H1 (cell line): ENCODE measurements at regions not wholly inside any gene's neighbourhood (a gene's known extent, or its start where the extent isn't known, plus 50 kb on each side); places are given as distances from the start of the nearest gene placed in this dataset.

Experiments
- CTCF ChIA-PET: fragments of 300-600 bp; sonication (Branson Sonifier 250); formaldehyde crosslinking; loops from one replicate; lab custom pipeline; 2021; ENCODE audit not compliant: partially characterized antibody; lab: Charles Lee
- POLR2A ChIA-PET: fragments of 300-600 bp; sonication (Branson Sonifier 250); formaldehyde crosslinking; loops from one replicate; lab custom pipeline; 2021; ENCODE audit warnings: inconsistent platforms; ENCODE audit not compliant: partially characterized antibody; lab: Charles Lee
- DNase-seq, 2 experiments: peaks; one replicate each; pipeline versions ENCODE4 v3.0.0 to v3.0.0-alpha.2; 2010 to 2022; ENCODE audit warnings: low spot score in 2 of 2, low read depth in 1 of 2, mixed read lengths in 1 of 2
- FAIRE-seq: peaks from 2 replicates; lab custom pipeline; 2011; peaks lifted over from hg19 to GRCh38; lab: Jason Lieb, UNC
- H2AFZ ChIP-seq: 2 replicates; pipeline ENCODE4 v1.8.1; 2012; ENCODE audit warnings: low read length, inconsistent platforms
- H2AK5ac ChIP-seq: 2 replicates; pipeline ENCODE4 v1.6.1; 2013; ENCODE audit warnings: low read depth, low read length
- H2BK120ac ChIP-seq: replicated peaks from 2 replicates; pipeline ENCODE3; 2013; ENCODE audit warnings: low read depth, low read length, inconsistent platforms
- H2BK12ac ChIP-seq: 2 replicates; pipeline ENCODE4 v1.6.1; 2013; ENCODE audit warnings: low read depth, low read length
- H2BK15ac ChIP-seq: 2 replicates; pipeline ENCODE4 v1.6.1; 2013; ENCODE audit warnings: low read length
- H2BK20ac ChIP-seq: 2 replicates; pipeline ENCODE4 v1.6.1; 2013; ENCODE audit warnings: low read length
- H2BK5ac ChIP-seq: 2 replicates; pipeline ENCODE4 v1.6.1; 2013; ENCODE audit warnings: low read depth, low read length
- H3K14ac ChIP-seq: 2 replicates; pipeline ENCODE4 v1.6.1; 2013; ENCODE audit warnings: inconsistent platforms; ENCODE audit not compliant: insufficient read length
- H3K18ac ChIP-seq: 2 replicates; pipeline ENCODE4 v1.6.1; 2013; ENCODE audit warnings: low read length; ENCODE audit errors: extremely low read depth
- H3K23ac ChIP-seq: 2 replicates; pipeline ENCODE4 v1.6.1; 2013; ENCODE audit warnings: inconsistent platforms; ENCODE audit not compliant: insufficient read length
- H3K23me2 ChIP-seq: 2 replicates; pipeline ENCODE4 v1.6.1; 2013; ENCODE audit warnings: low read depth, low read length
- H3K27ac ChIP-seq: 2 replicates; pipeline ENCODE4 v1.6.1; 2011; ENCODE audit warnings: low read depth, low read length, inconsistent platforms
- H3K27me3 ChIP-seq, 4 experiments: replicated peaks in 1 of 4; 1 replicate in 1 of 4; 2 replicates in 3 of 4; pipeline versions ENCODE4 v1.6.1 to v1.8.1; 2011 to 2013; ENCODE audit warnings: low read length in 3 of 4, mild to moderate bottlenecking in 3 of 4, inconsistent platforms in 2 of 4, mixed read lengths in 2 of 4, moderate library complexity in 1 of 4; ENCODE audit not compliant: control insufficient read depth in 3 of 4, insufficient read depth in 3 of 4; ENCODE audit errors: extremely low read depth in 1 of 4
- H3K36me3 ChIP-seq, 4 experiments: 2 replicates each; pipeline versions ENCODE4 v1.6.1 to v1.8.1; 2011 to 2013; ENCODE audit warnings: mild to moderate bottlenecking in 4 of 4, low read length in 3 of 4, moderate library complexity in 2 of 4, control low read depth in 1 of 4, inconsistent platforms in 1 of 4; ENCODE audit not compliant: insufficient read depth in 4 of 4, control insufficient read depth in 2 of 4
- H3K4ac ChIP-seq: replicated peaks from 2 replicates; pipeline ENCODE3; 2013; ENCODE audit warnings: low read length, low read depth, mixed read lengths, inconsistent platforms; ENCODE audit not compliant: insufficient read length
- H3K4me1 ChIP-seq, 4 experiments: replicated peaks in 1 of 4; 1 replicate in 1 of 4; 2 replicates in 3 of 4; pipeline versions ENCODE4 v1.6.1 to v1.8.1; 2011 to 2013; ENCODE audit warnings: low read length in 3 of 4, inconsistent platforms in 2 of 4, mixed read lengths in 1 of 4; ENCODE audit not compliant: insufficient read depth in 4 of 4, control insufficient read depth in 3 of 4
- H3K4me2 ChIP-seq, 2 experiments: 2 replicates each; pipeline versions ENCODE4 v1.6.1 to v1.8.1; 2011 to 2013; ENCODE audit warnings: low read depth in 2 of 2, low read length in 2 of 2, control low read depth in 1 of 2, inconsistent platforms in 1 of 2, mild to moderate bottlenecking in 1 of 2; ENCODE audit not compliant: insufficient read depth in 1 of 2
- H3K4me3 ChIP-seq, 4 experiments: fragments of 200-600, 300-600 bp in 1 of 4; sonication (generic), shearing (Covaris generic), sonication (Bioruptor Twin) in 1 of 4; 2 replicates each; pipeline versions ENCODE4 v1.5.1 to v1.8.1; 2011 to 2016; ENCODE audit warnings: low read length in 4 of 4, low read depth in 3 of 4, control low read depth in 2 of 4, inconsistent platforms in 2 of 4, mild to moderate bottlenecking in 2 of 4, mixed read lengths in 1 of 4, moderate library complexity in 1 of 4; ENCODE audit not compliant: insufficient read depth in 2 of 4; ENCODE audit errors: extremely low read depth in 1 of 4
- H3K56ac ChIP-seq: replicated peaks from 2 replicates; pipeline ENCODE3; 2013; ENCODE audit warnings: low read depth, mild to moderate bottlenecking, mixed read lengths, low read length, inconsistent platforms; ENCODE audit not compliant: insufficient read length
- H3K79me1 ChIP-seq: 2 replicates; pipeline ENCODE4 v1.6.1; 2013; ENCODE audit warnings: low read depth, low read length, control low read depth
- H3K79me2 ChIP-seq, 2 experiments: 2 replicates each; pipeline versions ENCODE4 v1.6.1 to v1.8.1; 2012 to 2013; ENCODE audit warnings: low read length in 2 of 2, mild to moderate bottlenecking in 2 of 2, inconsistent platforms in 1 of 2; ENCODE audit not compliant: insufficient read depth in 2 of 2, control insufficient read depth in 1 of 2
- H3K9ac ChIP-seq, 4 experiments: replicated peaks in 1 of 4; 1 replicate in 1 of 4; 2 replicates in 3 of 4; pipeline versions ENCODE4 v1.6.1 to v1.8.1; 2011 to 2013; ENCODE audit warnings: low read depth in 3 of 4, low read length in 3 of 4, control low read depth in 2 of 4, mild to moderate bottlenecking in 2 of 4, moderate library complexity in 2 of 4, inconsistent platforms in 1 of 4; ENCODE audit errors: extremely low read depth in 1 of 4
- H3K9me3 ChIP-seq, 2 experiments: 2 replicates each; pipeline versions ENCODE4 v1.6.1 to v1.8.1; 2012 to 2013; ENCODE audit warnings: mild to moderate bottlenecking in 2 of 2, moderate library complexity in 2 of 2, control low read depth in 1 of 2, inconsistent platforms in 1 of 2, low read depth in 1 of 2, low read length in 1 of 2, mixed read lengths in 1 of 2; ENCODE audit not compliant: insufficient read depth in 2 of 2
- H4K20me1 ChIP-seq, 2 experiments: replicated peaks in 1 of 2; 2 replicates each; pipeline versions ENCODE3 to v1.8.1; 2011 to 2013; ENCODE audit warnings: inconsistent platforms in 2 of 2, low read length in 2 of 2, mild to moderate bottlenecking in 1 of 2; ENCODE audit not compliant: insufficient read depth in 2 of 2, control insufficient read depth in 1 of 2
- H4K5ac ChIP-seq: 2 replicates; pipeline ENCODE4 v1.6.1; 2013; ENCODE audit warnings: low read length, low read depth, mixed read lengths, inconsistent platforms; ENCODE audit not compliant: insufficient read length
- H4K8ac ChIP-seq: 2 replicates; pipeline ENCODE4 v1.8.0; 2013; ENCODE audit warnings: mild to moderate bottlenecking, moderate library complexity, low read length, inconsistent platforms; ENCODE audit not compliant: insufficient read depth; ENCODE audit errors: extremely low read depth
- H4K91ac ChIP-seq: replicated peaks from 2 replicates; pipeline ENCODE3; 2013; ENCODE audit warnings: low read length, mixed read lengths, inconsistent platforms; ENCODE audit not compliant: insufficient read length
- CREB1 ChIP-seq: IDR thresholded peaks from 2 replicates; pipeline ENCODE4 v1.6.1; 2012; ENCODE audit warnings: inconsistent platforms
- EZH2 ChIP-seq: fragments of 200-600 bp; sonication (generic); IDR thresholded peaks from 2 replicates; pipeline ENCODE4 v1.7.1; 2012; ENCODE audit warnings: low read depth, mild to moderate bottlenecking, moderate library complexity, low read length, inconsistent platforms; ENCODE audit not compliant: severe bottlenecking
- JUN ChIP-seq: IDR thresholded peaks from 2 replicates; pipeline ENCODE4 v1.6.1; 2011; ENCODE audit warnings: low read depth, mild to moderate bottlenecking, improper control_type of control experiment, low read length
- POLR2A ChIP-seq, 2 experiments: IDR thresholded peaks; 1 replicate in 1 of 2; 2 replicates in 1 of 2; pipeline ENCODE4 v1.6.1; 2011; ENCODE audit warnings: low read depth in 2 of 2, low read length in 2 of 2, mild to moderate bottlenecking in 2 of 2; ENCODE audit errors: control extremely low read depth in 1 of 2
- RAD21 ChIP-seq, 2 experiments: IDR thresholded peaks in 1 of 2; conservative IDR thresholded peaks in 1 of 2; 2 replicates each; pipeline ENCODE4 v1.6.1; 2011; ENCODE audit warnings: low read depth in 2 of 2, low read length in 2 of 2, improper control_type of control experiment in 1 of 2, inconsistent platforms in 1 of 2, mild to moderate bottlenecking in 1 of 2, moderate library complexity in 1 of 2
- SAP30 ChIP-seq: fragments of 300-600 bp; sonication (generic); IDR thresholded peaks from 2 replicates; pipeline ENCODE4 v1.7.1; 2012; ENCODE audit warnings: low read length, moderate library complexity, mild to moderate bottlenecking, inconsistent platforms; ENCODE audit not compliant: insufficient read depth, insufficient replicate concordance
- SIX5 ChIP-seq: IDR thresholded peaks from 2 replicates; pipeline ENCODE4 v1.6.1; 2011; ENCODE audit warnings: mild to moderate bottlenecking, low read depth, low read length
- TEAD4 ChIP-seq: IDR thresholded peaks from 2 replicates; pipeline ENCODE4 v1.6.1; 2012; ENCODE audit warnings: low read depth, low read length, inconsistent platforms, mixed read lengths
- WGBS, 2 experiments: shearing (Covaris generic) in 1 of 2; methylation state at CpG; one replicate each; pipeline versions ENCODE4 v1.1.6 to v1.1.7; 2013 to 2015; ENCODE audit warnings: low lambda C conversion rate in 2 of 2, mixed read lengths in 2 of 2, inconsistent platforms in 1 of 2, low coverage in 1 of 2, missing lambda C conversion rate in 1 of 2; ENCODE audit not compliant: insufficient replicate concordance in 2 of 2, insufficient coverage in 1 of 2, insufficient read length in 1 of 2; ENCODE audit errors: extremely low coverage in 1 of 2, missing lambda C conversion rate in 1 of 2; 5-methylcytosine and 5-hydroxymethylcytosine counted together
- TF ChIP-seq, protein P1 (sequence below), 3 experiments: IDR thresholded peaks; 1 replicate in 2 of 3; 2 replicates in 1 of 3; pipeline versions ENCODE4 v1.5.1 to v1.6.1; 2011; ENCODE audit warnings: low read length in 3 of 3, mild to moderate bottlenecking in 3 of 3, inconsistent platforms in 2 of 3, low read depth in 1 of 3, moderate library complexity in 1 of 3; ENCODE audit not compliant: insufficient read depth in 1 of 3; ENCODE audit errors: control extremely low read depth in 1 of 3
- TF ChIP-seq, protein P2 (sequence below): IDR thresholded peaks from 2 replicates; pipeline ENCODE4 v1.6.1; 2011; ENCODE audit warnings: low read length, improper control_type of control experiment

DNA sequence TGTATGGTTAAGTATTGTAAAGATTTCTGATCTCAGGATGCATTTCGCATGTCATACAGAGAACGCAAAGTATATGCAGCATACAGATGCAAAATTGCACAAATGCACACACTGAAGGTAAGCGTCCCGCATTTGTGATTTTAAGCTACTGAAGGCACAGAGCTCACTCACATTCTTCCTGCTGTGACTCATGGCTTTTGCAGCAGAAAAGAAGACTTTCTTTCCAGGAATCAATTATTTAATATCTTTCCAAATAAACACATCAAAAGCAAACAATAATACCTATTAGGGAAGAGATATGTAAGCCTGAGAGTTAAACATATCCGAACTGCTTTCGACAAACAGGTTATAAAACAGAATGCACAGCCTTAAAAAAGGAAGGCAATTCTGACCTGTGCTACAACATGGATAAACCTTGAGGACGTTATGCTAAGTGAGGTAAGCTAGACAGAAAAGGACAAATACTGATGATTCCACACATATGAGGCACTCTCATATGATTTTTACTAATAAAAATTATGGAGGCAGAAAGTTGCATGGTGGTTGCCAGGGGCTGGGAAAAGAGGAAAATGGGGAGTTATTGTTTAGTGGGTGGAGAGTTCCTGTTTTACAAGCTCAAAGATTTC is 109.0 kb downstream of the TFAP2A start:
- H4K91ac ChIP-seq: no peak overlapping the region
- CTCF ChIA-PET: interaction anchor here (1.5 kb wide), 1 partner anchor 57 kb away, joined by 4 read pairs; no protein-coding TSS in a partner anchor
- TF ChIP-seq RAD21 (IDR thresholded peaks at IDR 0.05 in 1 of 2, conservative IDR thresholded peaks at IDR 0.05 in 1 of 2; ENCODE audit: low read depth in 2 of 2, low read length in 2 of 2) (no peak), JUN (no peak), SIX5 (no peak), CREB1 (no peak), EZH2 (no peak), SAP30 (no peak), POLR2A (IDR thresholded peaks at IDR 0.05; ENCODE audit: control extremely low read depth in 1 of 2, low read depth in 2 of 2, low read length in 2 of 2) (no peak), TEAD4 (no peak)
- TF ChIP-seq, protein P1, sequence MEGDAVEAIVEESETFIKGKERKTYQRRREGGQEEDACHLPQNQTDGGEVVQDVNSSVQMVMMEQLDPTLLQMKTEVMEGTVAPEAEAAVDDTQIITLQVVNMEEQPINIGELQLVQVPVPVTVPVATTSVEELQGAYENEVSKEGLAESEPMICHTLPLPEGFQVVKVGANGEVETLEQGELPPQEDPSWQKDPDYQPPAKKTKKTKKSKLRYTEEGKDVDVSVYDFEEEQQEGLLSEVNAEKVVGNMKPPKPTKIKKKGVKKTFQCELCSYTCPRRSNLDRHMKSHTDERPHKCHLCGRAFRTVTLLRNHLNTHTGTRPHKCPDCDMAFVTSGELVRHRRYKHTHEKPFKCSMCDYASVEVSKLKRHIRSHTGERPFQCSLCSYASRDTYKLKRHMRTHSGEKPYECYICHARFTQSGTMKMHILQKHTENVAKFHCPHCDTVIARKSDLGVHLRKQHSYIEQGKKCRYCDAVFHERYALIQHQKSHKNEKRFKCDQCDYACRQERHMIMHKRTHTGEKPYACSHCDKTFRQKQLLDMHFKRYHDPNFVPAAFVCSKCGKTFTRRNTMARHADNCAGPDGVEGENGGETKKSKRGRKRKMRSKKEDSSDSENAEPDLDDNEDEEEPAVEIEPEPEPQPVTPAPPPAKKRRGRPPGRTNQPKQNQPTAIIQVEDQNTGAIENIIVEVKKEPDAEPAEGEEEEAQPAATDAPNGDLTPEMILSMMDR (IDR thresholded peaks at IDR 0.05; ENCODE audit: control extremely low read depth in 1 of 3, insufficient read depth in 1 of 3, low read depth in 1 of 3, low read length in 3 of 3): no peak
- TF ChIP-seq, protein P2, sequence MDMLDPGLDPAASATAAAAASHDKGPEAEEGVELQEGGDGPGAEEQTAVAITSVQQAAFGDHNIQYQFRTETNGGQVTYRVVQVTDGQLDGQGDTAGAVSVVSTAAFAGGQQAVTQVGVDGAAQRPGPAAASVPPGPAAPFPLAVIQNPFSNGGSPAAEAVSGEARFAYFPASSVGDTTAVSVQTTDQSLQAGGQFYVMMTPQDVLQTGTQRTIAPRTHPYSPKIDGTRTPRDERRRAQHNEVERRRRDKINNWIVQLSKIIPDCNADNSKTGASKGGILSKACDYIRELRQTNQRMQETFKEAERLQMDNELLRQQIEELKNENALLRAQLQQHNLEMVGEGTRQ: no peak

More for the DNA sequence above, 109.0 kb downstream of the TFAP2A start:
- Histone ChIP-seq H3K14ac (no peak overlapping the region), H3K56ac (no peak overlapping the region), H4K5ac (no peak overlapping the region), H2BK15ac (no peak overlapping the region), H3K23me2 (no peaks in the 10 kb centered on the region), H3K79me2 (no peaks in the 10 kb centered on the region), H3K23ac (no peak overlapping the region), H4K20me1 (no peaks in the 10 kb centered on the region), H4K8ac (no peak overlapping the region), H3K4me1 (peaks cover 3 to 17% (median 10%) of the 10 kb centered on the region in 4 experiments; a peak in 6 of 7 replicates), H2BK12ac (no peak overlapping the region), H3K9ac (no peak overlapping the region), H2BK120ac (no peak overlapping the region), H2BK5ac (no peak overlapping the region), H3K79me1 (no peaks in the 10 kb centered on the region), H3K4me2 (no peak overlapping the region), H3K4ac (no peak overlapping the region), H2AFZ (no peak overlapping the region), H3K9me3 (no peaks in the 10 kb centered on the region; a peak in 1 of 4 replicates), H2BK20ac (no peak overlapping the region), H3K18ac (no peak overlapping the region), H3K27ac (no peak overlapping the region), H3K27me3 (no peaks in the 10 kb centered on the region), H3K36me3 (no peaks in the 10 kb centered on the region), H2AK5ac (no peak overlapping the region), H3K4me3 (no peak overlapping the region)
- POLR2A ChIA-PET: interaction anchor here (1.9 kb wide), 1 partner anchor 10 kb away, joined by 5 read pairs; no protein-coding TSS in a partner anchor
- 94% methylated on average over 7 of the region's 7 CpGs; no CpG with 5 or more reads in 1 of the 2 experiments for WGBS, 2 experiments
- DNase-seq (no peak), FAIRE-seq (no peak)
